Epithelial cell of esophagus (primary cell): ENCODE measurements at regions not wholly inside any gene's neighbourhood (a gene's known extent, or its start where the extent isn't known, plus 50 kb on each side); places are given as distances from the start of the nearest gene placed in this dataset.

Experiments
- DNase-seq: peaks from one replicate; pipeline ENCODE4 v3.0.0; 2010; ENCODE audit warnings: low read depth
- H3K4me3 ChIP-seq: 2 replicates; pipeline ENCODE4 v1.5.1; 2011; ENCODE audit warnings: mild to moderate bottlenecking, low read length, control low read depth
- CTCF ChIP-seq: IDR thresholded peaks from 2 replicates; pipeline ENCODE4 v1.5.1; 2011; ENCODE audit warnings: low read depth, mild to moderate bottlenecking, low read length, control low read depth, inconsistent platforms; ENCODE audit not compliant: insufficient read depth; ENCODE audit errors: missing control alignments

GRCh38 chr13:99057310-99057975 is 79.6 kb upstream of the DOCK9 start:
- DNase-seq, result peak; percentile 86
- H3K4me3 ChIP-seq, result no peak overlapping the region
- TF ChIP-seq CTCF, result no peak

GRCh38 chr13:99058527-99059495 is 80.9 kb upstream of the DOCK9 start:
- no peak overlapping the region for H3K4me3 ChIP-seq
- peak; percentile 25 for DNase-seq
- no peak for TF ChIP-seq CTCF

- DNase-seq, result no peak
- no peak for TF ChIP-seq CTCF
Measured at GRCh38 chr13:99059498-99060075, 81.7 kb upstream of the DOCK9 start.

GRCh38 chr13:99061411-99061810 is 83.5 kb upstream of the DOCK9 start:
- DNase-seq, result no peak
- no peak overlapping the region for H3K4me3 ChIP-seq
- TF ChIP-seq CTCF, result no peak

More at GRCh38 chr13:99059498-99060075, 81.7 kb upstream of the DOCK9 start:
- no peak overlapping the region for H3K4me3 ChIP-seq

- no peak overlapping the region for H3K4me3 ChIP-seq
- DNase-seq, result peak; percentile 53
- TF ChIP-seq CTCF, result no peak
Measured at GRCh38 chr13:99062593-99062992, 84.7 kb upstream of the DOCK9 start.

GRCh38 chr13:99063178-99063577 is 85.3 kb upstream of the DOCK9 start:
- no peak overlapping the region for H3K4me3 ChIP-seq
- DNase-seq, result no peak
- TF ChIP-seq CTCF, result no peak
